ENCODE measurements at regions not wholly inside any gene's neighbourhood (a gene's known extent, or its start where the extent isn't known, plus 50 kb on each side); places are given as distances from the start of the nearest gene placed in this dataset.

- no peak overlapping the region for H3K4me3 ChIP-seq (ENCODE audit: low read length)
- no peaks in the 10 kb centered on the region for H3K36me3 ChIP-seq (ENCODE audit: insufficient read depth, low read length)
- no peaks in the 10 kb centered on the region for H3K4me1 ChIP-seq (ENCODE audit: insufficient read depth, low read length)
- H3K9me3 ChIP-seq (ENCODE audit: low read length): no peaks in the 10 kb centered on the region
- H3K27me3 ChIP-seq (ENCODE audit: insufficient read depth, low read length): no peaks in the 10 kb centered on the region
- no peak overlapping the region for H2AFZ ChIP-seq (ENCODE audit: low read depth, low read length)
Measured at GRCh38 chr17:70230850-70231640, 61.7 kb downstream of the KCNJ2 start.

DNA sequence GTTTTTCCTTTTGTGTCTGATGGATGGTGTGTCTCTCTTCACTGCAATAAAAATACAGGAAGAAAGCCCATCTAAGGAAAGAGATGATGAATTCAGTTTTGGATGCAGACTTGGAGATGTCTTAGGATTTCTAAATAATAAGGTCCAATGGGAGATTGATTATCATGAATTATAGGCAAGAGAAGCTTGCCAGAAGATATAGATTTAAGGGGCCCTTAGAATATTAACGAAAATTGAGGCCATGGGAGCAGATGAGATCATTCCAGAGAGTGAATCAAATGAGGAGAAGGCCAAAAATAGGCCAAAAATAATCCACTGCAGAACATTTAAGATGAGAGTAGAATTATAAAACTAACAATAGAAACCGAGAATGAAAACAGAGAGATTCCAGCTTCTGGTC, 63.1 kb downstream of the KCNJ2 start:
- Histone ChIP-seq H3K4me3 (ENCODE audit: low read length) (no peak overlapping the region), H3K27me3 (ENCODE audit: insufficient read depth, low read length) (no peaks in the 10 kb centered on the region), H3K9me3 (ENCODE audit: low read length) (no peaks in the 10 kb centered on the region), H3K4me1 (ENCODE audit: insufficient read depth, low read length) (no peaks in the 10 kb centered on the region), H2AFZ (ENCODE audit: low read depth, low read length) (no peak overlapping the region), H3K36me3 (ENCODE audit: insufficient read depth, low read length) (no peaks in the 10 kb centered on the region)

DNA sequence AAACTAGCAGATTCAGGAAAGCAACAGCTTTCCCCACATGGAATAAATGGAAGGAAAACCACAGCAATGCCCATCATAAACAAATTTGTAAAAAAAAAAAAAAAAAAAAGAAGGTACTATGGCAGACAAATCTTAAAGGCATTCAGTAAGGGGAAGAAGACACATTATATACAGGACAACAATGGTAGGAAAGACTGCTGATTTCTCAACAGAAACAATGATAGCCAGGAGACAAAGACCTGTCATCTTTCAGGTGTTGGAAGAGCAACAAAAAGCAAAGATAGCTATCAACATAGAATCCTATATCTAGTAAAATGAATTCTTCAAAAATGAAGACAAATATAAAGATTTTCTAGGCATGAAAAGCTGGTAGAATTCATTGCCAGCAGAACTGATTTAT, 65.9 kb downstream of the KCNJ2 start:
- no peaks in the 10 kb centered on the region for H3K4me1 ChIP-seq (ENCODE audit: insufficient read depth, low read length)
- no peak overlapping the region for H2AFZ ChIP-seq (ENCODE audit: low read depth, low read length)
- no peaks in the 10 kb centered on the region for H3K36me3 ChIP-seq (ENCODE audit: insufficient read depth, low read length)
- no peak overlapping the region for H3K4me3 ChIP-seq (ENCODE audit: low read length)
- H3K9me3 ChIP-seq (ENCODE audit: low read length): no peaks in the 10 kb centered on the region
- H3K27me3 ChIP-seq (ENCODE audit: insufficient read depth, low read length): no peaks in the 10 kb centered on the region

DNA sequence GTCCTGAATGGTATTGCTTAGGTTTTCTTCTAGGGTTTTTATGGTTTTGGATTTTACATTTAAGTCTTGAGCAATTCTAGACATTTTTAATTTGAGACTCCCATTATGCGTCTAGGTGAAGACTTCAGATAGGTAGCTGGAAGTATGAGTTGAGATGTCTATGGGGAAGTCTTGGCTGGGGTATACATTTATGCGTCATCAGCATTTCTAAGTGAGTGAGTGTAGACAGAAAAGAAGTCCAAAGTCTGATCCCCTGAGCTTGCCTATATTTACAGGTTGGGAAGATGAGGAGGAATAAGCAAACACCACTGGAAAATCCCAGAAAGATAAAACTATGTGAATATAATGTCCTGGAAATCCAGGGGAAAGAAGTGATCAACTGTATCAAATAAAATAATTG, 68.9 kb downstream of the KCNJ2 start:
- Histone ChIP-seq H3K4me3 (ENCODE audit: low read length) (no peak overlapping the region), H2AFZ (ENCODE audit: low read depth, low read length) (no peak overlapping the region), H3K36me3 (ENCODE audit: insufficient read depth, low read length) (no peaks in the 10 kb centered on the region), H3K4me1 (ENCODE audit: insufficient read depth, low read length) (no peaks in the 10 kb centered on the region), H3K9me3 (ENCODE audit: low read length) (no peaks in the 10 kb centered on the region), H3K27me3 (ENCODE audit: insufficient read depth, low read length) (no peaks in the 10 kb centered on the region)

DNA sequence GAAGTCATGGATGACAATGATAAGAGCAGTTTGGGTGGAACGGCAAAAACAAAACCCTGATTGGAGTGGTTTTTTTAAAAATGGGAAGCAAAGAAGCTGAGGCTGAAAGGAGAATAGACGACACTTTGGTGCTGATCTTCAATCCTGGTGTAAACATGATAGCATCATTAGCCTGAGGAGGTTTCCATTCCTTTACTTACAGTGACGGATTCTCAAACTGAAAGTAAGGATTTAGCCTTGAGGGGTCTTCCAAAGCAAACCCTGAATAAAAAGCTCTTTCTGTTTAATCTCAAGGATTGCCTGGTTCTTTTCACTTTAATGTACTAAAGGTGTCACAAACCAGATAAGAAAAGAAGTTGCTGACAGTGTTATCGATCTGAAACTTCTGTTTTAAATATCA, 69.3 kb downstream of the KCNJ2 start:
- no peaks in the 10 kb centered on the region for H3K4me1 ChIP-seq (ENCODE audit: insufficient read depth, low read length)
- H3K9me3 ChIP-seq (ENCODE audit: low read length): no peaks in the 10 kb centered on the region
- H3K4me3 ChIP-seq (ENCODE audit: low read length): no peak overlapping the region
- no peaks in the 10 kb centered on the region for H3K36me3 ChIP-seq (ENCODE audit: insufficient read depth, low read length)
- H2AFZ ChIP-seq (ENCODE audit: low read depth, low read length): no peak overlapping the region
- no peaks in the 10 kb centered on the region for H3K27me3 ChIP-seq (ENCODE audit: insufficient read depth, low read length)

GRCh38 chr17:70239391-70239826, 70.1 kb downstream of the KCNJ2 start:
- Histone ChIP-seq H3K27me3 (ENCODE audit: insufficient read depth, low read length) (no peaks in the 10 kb centered on the region), H3K4me3 (ENCODE audit: low read length) (no peak overlapping the region), H3K9me3 (ENCODE audit: low read length) (no peaks in the 10 kb centered on the region), H3K4me1 (ENCODE audit: insufficient read depth, low read length) (no peaks in the 10 kb centered on the region), H2AFZ (ENCODE audit: low read depth, low read length) (no peak overlapping the region), H3K36me3 (ENCODE audit: insufficient read depth, low read length) (no peaks in the 10 kb centered on the region)

DNA sequence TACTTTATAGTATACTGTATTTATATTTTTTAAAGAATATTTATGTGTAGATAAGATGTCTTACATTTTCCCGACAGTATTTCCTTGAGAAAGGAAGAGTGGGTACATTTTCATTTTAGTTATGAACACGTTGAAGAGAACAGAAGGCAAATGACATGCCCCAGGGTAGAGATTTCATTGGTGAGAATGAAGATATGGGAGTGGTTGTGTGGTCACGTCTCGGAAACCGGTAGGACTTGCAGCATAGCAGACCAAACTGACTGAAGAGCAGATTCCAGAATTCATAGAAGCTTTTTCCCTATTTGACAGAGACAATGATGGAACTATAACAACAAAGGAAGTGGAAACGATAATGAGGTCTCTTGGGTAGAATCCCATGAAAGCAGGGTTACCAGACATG, 71.7 kb downstream of the KCNJ2 start:
- no peaks in the 10 kb centered on the region for H3K36me3 ChIP-seq (ENCODE audit: insufficient read depth, low read length)
- H2AFZ ChIP-seq (ENCODE audit: low read depth, low read length): no peak overlapping the region
- no peak overlapping the region for H3K4me3 ChIP-seq (ENCODE audit: low read length)
- no peaks in the 10 kb centered on the region for H3K4me1 ChIP-seq (ENCODE audit: insufficient read depth, low read length)
- no peaks in the 10 kb centered on the region for H3K27me3 ChIP-seq (ENCODE audit: insufficient read depth, low read length)
- H3K9me3 ChIP-seq (ENCODE audit: low read length): no peaks in the 10 kb centered on the region

GRCh38 chr17:70242781-70243437, 73.6 kb downstream of the KCNJ2 start:
- H3K4me3 ChIP-seq (ENCODE audit: low read length): no peak overlapping the region
- no peak overlapping the region for H2AFZ ChIP-seq (ENCODE audit: low read depth, low read length)
- no peaks in the 10 kb centered on the region for H3K9me3 ChIP-seq (ENCODE audit: low read length)
- H3K4me1 ChIP-seq (ENCODE audit: insufficient read depth, low read length): no peaks in the 10 kb centered on the region
- no peaks in the 10 kb centered on the region for H3K27me3 ChIP-seq (ENCODE audit: insufficient read depth, low read length)
- no peaks in the 10 kb centered on the region for H3K36me3 ChIP-seq (ENCODE audit: insufficient read depth, low read length)

GRCh38 chr17:70251706-70252105, 82.4 kb downstream of the KCNJ2 start:
- no peak overlapping the region for H2AFZ ChIP-seq (ENCODE audit: low read depth, low read length)
- H3K36me3 ChIP-seq (ENCODE audit: insufficient read depth, low read length): no peaks in the 10 kb centered on the region
- H3K9me3 ChIP-seq (ENCODE audit: low read length): peaks cover 1% of the 10 kb centered on the region
- no peak overlapping the region for H3K4me3 ChIP-seq (ENCODE audit: low read length)
- no peaks in the 10 kb centered on the region for H3K27me3 ChIP-seq (ENCODE audit: insufficient read depth, low read length)
- no peaks in the 10 kb centered on the region for H3K4me1 ChIP-seq (ENCODE audit: insufficient read depth, low read length)

GRCh38 chr17:70254735-70255460, 85.6 kb downstream of the KCNJ2 start:
- no peaks in the 10 kb centered on the region for H3K4me1 ChIP-seq (ENCODE audit: insufficient read depth, low read length)
- H3K27me3 ChIP-seq (ENCODE audit: insufficient read depth, low read length): no peaks in the 10 kb centered on the region
- H2AFZ ChIP-seq (ENCODE audit: low read depth, low read length): no peak overlapping the region
- no peak overlapping the region for H3K4me3 ChIP-seq (ENCODE audit: low read length)
- H3K9me3 ChIP-seq (ENCODE audit: low read length): peaks cover 1% of the 10 kb centered on the region
- no peaks in the 10 kb centered on the region for H3K36me3 ChIP-seq (ENCODE audit: insufficient read depth, low read length)

DNA sequence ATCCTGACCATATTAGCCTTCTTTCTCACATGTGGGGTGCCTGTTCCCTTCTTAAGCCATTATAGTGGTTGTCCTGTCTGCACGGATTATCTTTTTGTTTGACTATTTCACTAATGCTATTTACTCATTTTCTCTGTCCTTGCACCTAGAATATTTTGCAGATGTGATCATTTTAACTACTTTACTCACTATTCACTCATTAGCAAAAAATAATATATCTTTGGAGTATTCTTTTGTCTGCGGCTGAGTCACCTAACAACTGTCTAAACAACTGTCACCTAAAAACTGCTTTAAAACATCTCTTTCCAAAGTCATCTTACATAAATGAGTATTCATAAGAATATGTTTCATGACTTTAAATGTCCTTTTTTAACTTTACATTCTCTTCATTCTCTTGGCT, 87.4 kb downstream of the KCNJ2 start:
- H2AFZ ChIP-seq (ENCODE audit: low read depth, low read length): no peak overlapping the region
- H3K9me3 ChIP-seq (ENCODE audit: low read length): no peaks in the 10 kb centered on the region
- H3K4me1 ChIP-seq (ENCODE audit: insufficient read depth, low read length): no peaks in the 10 kb centered on the region
- H3K27me3 ChIP-seq (ENCODE audit: insufficient read depth, low read length): no peaks in the 10 kb centered on the region
- no peaks in the 10 kb centered on the region for H3K36me3 ChIP-seq (ENCODE audit: insufficient read depth, low read length)
- H3K4me3 ChIP-seq (ENCODE audit: low read length): no peak overlapping the region

GRCh38 chr17:70258465-70258864, 89.1 kb downstream of the KCNJ2 start:
- no peaks in the 10 kb centered on the region for H3K36me3 ChIP-seq (ENCODE audit: insufficient read depth, low read length)
- no peak overlapping the region for H3K4me3 ChIP-seq (ENCODE audit: low read length)
- H3K9me3 ChIP-seq (ENCODE audit: low read length): no peaks in the 10 kb centered on the region

DNA sequence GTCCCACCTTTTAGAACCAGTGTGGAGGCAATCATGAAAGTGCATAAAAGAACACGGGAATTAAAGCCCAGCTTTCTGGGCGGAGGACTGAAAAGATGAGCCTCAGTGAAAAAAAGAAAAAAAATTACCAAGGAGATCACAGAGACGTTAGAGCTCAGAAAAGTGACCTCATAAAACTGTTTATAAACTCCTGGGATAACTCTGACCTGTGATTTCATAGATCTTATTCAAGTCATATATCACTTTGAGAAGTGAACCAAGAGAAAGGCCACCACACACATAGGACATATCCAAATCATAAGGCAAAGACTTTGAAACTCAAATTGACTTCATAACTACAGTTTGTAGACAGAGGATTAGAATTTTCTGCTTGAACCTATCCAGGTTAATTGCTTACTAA, 90.1 kb downstream of the KCNJ2 start:
- H3K36me3 ChIP-seq (ENCODE audit: insufficient read depth, low read length): no peaks in the 10 kb centered on the region
- H3K9me3 ChIP-seq (ENCODE audit: low read length): no peaks in the 10 kb centered on the region
- H2AFZ ChIP-seq (ENCODE audit: low read depth, low read length): no peak overlapping the region
- H3K27me3 ChIP-seq (ENCODE audit: insufficient read depth, low read length): no peaks in the 10 kb centered on the region
- no peak overlapping the region for H3K4me3 ChIP-seq (ENCODE audit: low read length)
- no peaks in the 10 kb centered on the region for H3K4me1 ChIP-seq (ENCODE audit: insufficient read depth, low read length)

More at GRCh38 chr17:70258465-70258864, 89.1 kb downstream of the KCNJ2 start:
- Histone ChIP-seq H3K4me1 (ENCODE audit: insufficient read depth, low read length) (no peaks in the 10 kb centered on the region), H2AFZ (ENCODE audit: low read depth, low read length) (no peak overlapping the region), H3K27me3 (ENCODE audit: insufficient read depth, low read length) (no peaks in the 10 kb centered on the region)
